Adipocyte (in vitro differentiated cells): ENCODE measurements at regions not wholly inside any gene's neighbourhood (a gene's known extent, or its start where the extent isn't known, plus 50 kb on each side); places are given as distances from the start of the nearest gene placed in this dataset.

Experiments
- DNase-seq: peaks from one replicate; pipeline ENCODE4 v3.0.0-alpha.2; 2015; ENCODE audit warnings: low read depth
- H3K27me3 ChIP-seq: replicated peaks from 2 replicates; pipeline ENCODE4 v1.7.0; 2013; ENCODE audit warnings: mild to moderate bottlenecking, low read length, moderate library complexity; ENCODE audit not compliant: control insufficient read depth, insufficient read depth
- H3K36me3 ChIP-seq: 2 replicates; pipeline ENCODE4 v1.7.0; 2013; ENCODE audit warnings: low read length, mild to moderate bottlenecking, moderate library complexity; ENCODE audit not compliant: control insufficient read depth, insufficient read depth, severe bottlenecking
- H3K4me1 ChIP-seq: 2 replicates; pipeline ENCODE4 v1.7.0; 2013; ENCODE audit warnings: mild to moderate bottlenecking, low read length, moderate library complexity; ENCODE audit not compliant: control insufficient read depth, insufficient read depth
- H3K4me3 ChIP-seq: 2 replicates; pipeline ENCODE4 v1.7.0; 2013; ENCODE audit warnings: mild to moderate bottlenecking, low read length, moderate library complexity
- H3K9ac ChIP-seq: 2 replicates; pipeline ENCODE4 v1.7.0; 2013; ENCODE audit warnings: mild to moderate bottlenecking, low read length, moderate library complexity
- H3K9me3 ChIP-seq: 2 replicates; pipeline ENCODE4 v1.7.0; 2013; ENCODE audit warnings: mild to moderate bottlenecking, low read length, moderate library complexity; ENCODE audit not compliant: control insufficient read depth

DNA sequence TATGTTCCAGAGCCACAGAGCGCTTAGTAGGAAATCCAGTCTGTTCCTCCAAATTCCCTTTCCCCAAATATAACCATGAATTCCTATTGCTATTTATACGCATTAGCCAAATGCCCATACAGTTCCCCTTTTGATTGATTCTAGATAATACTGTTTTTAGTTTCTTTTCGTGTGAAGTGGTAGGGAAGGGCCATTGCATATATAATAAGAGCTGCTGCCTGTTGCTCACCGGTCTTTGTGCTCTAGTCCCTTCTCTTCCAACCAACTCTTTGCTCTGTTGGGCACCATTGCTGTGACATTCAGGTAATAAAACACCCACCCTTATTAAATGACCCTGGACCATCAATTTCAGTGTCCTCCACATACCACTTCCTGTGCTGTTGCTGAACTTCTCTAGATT is 379.9 kb upstream of the KCNMB2 start:
- no peaks in the 10 kb centered on the region for H3K9me3 ChIP-seq

DNA sequence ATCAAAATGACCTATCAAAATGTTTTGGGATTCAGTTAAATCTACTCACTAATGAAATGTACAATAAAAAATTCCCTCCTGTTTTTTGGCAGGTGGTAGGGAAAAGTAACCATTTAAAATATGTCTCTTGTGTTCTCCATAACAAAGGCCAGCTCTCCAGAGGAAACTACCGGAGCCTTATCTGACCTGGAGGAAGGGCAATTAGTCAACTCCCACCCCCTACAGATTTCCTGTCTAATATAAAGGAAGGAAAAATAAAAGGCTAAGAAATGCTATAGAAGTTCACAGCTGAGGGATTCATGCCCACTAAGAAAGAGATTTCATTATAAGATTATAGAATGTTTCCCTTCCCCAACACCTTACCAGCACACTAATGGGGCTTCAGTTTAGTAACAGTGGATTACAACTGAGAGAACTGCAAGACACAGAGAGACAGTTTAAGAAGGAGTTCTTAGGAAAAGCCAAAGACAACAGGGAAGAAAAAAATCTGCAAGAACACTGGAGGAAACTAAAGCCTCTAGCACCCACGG is 376.5 kb upstream of the KCNMB2 start:
- Histone ChIP-seq H3K9ac (no peak overlapping the region), H3K9me3 (no peaks in the 10 kb centered on the region), H3K36me3 (no peaks in the 10 kb centered on the region), H3K27me3 (no peaks in the 10 kb centered on the region), H3K4me1 (no peaks in the 10 kb centered on the region), H3K4me3 (no peak overlapping the region)
- no peak for DNase-seq

More for the DNA sequence above, 379.9 kb upstream of the KCNMB2 start:
- Histone ChIP-seq H3K9ac (no peak overlapping the region), H3K4me1 (no peaks in the 10 kb centered on the region), H3K27me3 (no peaks in the 10 kb centered on the region), H3K36me3 (no peaks in the 10 kb centered on the region), H3K4me3 (no peak overlapping the region)
- no peak for DNase-seq

DNA sequence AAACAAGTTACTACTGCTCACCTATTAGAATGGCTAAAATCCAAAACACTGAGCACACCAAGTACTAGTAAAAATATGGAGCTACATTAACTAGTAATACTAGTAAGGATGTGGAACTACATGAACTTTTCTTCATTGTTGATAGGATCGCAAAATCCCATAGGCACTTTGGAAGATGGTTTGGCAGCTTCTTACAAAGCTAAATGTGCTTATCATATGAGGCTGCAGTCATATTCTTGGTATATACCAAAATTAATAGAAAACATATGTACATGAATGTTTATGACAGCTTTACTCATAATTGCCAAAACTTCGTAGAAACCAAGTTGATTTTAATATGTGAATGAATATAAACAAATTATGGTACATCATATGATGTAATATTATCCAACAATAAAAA is 366.8 kb upstream of the KCNMB2 start:
- no peak for DNase-seq
- H3K4me3 ChIP-seq: no peak overlapping the region
- H3K4me1 ChIP-seq: peaks cover 18% of the 10 kb centered on the region
- H3K9me3 ChIP-seq: no peaks in the 10 kb centered on the region
- no peaks in the 10 kb centered on the region for H3K27me3 ChIP-seq
- H3K36me3 ChIP-seq: no peaks in the 10 kb centered on the region
- H3K9ac ChIP-seq: no peak overlapping the region

DNA sequence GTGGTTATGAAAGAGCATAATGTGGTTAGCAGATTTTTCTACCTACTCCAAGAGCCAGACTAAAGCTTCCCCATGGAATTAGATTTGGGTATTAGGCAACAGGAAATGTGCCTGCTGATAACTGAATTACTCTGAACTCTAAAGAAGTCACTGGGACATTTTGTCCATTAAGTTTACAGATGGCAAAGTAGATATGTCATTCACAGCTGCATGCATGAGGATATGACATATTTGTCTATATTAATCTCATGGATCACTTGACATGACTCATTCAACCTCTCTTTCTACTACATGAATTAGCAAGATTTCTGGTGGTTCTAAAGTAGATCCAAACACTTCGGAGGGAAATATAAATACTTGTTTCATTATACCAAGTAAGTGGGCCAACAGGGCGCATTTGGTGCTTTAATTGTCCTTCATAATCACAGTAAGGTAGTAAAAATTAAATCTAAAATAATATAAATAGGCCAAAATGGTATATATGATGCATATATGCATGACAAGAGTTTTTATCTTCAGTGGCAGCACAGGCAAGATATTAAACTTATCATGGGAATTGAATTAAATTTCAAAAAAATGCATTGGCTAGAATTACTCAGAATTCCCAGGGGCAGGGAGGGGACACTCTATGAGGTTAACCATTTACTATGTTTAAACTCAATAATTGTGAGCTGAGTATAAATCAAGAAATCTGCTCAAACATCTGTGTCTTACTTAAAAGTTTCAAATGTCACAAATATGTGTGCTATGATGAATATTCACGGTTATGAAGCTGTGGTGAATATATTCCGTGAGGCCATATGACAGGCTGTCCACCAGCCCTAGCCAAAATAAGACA is 365.3 kb upstream of the KCNMB2 start:
- H3K27me3 ChIP-seq: no peaks in the 10 kb centered on the region
- no peak overlapping the region for H3K9ac ChIP-seq
- peak; percentile 94 for DNase-seq
- no peaks in the 10 kb centered on the region for H3K9me3 ChIP-seq
- H3K36me3 ChIP-seq: no peaks in the 10 kb centered on the region
- H3K4me1 ChIP-seq: peaks cover 18% of the 10 kb centered on the region
- H3K4me3 ChIP-seq: no peak overlapping the region

DNA sequence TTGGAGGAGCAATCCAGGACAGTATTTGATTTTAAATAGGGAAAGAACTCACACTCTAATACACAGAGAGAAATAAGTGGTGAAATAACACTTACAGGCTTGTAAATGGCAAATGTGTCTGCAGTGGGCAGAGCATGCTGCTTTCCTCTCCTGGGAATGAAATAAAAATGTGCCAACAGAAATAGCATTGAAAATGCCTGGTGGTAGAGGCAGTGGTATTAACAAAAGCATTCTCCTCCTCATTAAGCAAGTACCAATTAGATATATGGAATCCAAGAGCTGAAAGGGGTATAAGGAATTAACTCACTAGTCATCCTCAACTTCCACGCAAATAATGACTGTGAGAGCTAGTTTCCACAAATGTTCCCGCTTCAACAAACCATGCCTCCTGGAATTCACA is 364.1 kb upstream of the KCNMB2 start:
- H3K36me3 ChIP-seq: no peaks in the 10 kb centered on the region
- peak; percentile 53 for DNase-seq
- no peaks in the 10 kb centered on the region for H3K27me3 ChIP-seq
- H3K4me3 ChIP-seq: no peak overlapping the region
- H3K9ac ChIP-seq: no peak overlapping the region
- H3K9me3 ChIP-seq: no peaks in the 10 kb centered on the region
- H3K4me1 ChIP-seq: peaks cover 18% of the 10 kb centered on the region

DNA sequence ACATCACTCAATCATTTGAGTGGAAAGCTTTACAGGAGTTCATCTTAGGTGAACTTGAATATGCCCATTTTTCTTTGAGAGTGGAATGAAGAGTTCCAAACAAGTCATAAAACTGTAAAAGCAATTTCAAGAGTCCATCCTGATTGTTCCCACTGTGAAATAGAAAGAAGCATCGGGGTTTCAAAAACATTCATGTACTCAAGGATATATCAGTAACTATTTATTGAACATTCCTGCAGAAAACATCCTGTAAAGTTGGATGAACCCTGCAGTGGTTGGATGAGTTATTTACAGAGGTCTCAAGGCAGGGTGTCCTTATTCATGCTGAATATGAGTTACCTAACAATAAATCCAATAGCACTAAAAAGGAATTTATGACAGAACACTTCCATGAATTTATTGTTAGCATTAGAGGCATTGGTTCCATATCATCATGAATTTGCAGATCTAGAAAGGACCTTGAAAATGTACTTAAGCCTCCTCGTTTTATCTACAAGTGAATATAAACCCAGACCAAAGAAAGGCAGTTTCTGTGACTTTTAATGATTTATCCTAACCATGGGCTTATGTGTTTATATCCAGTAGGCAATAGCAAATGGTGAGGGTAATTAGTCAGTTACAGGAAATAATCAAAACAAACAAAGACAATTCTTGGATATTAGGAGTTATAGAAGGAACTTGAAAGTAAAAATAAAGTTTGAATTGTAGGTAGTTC is 361.9 kb upstream of the KCNMB2 start:
- peaks cover 18% of the 10 kb centered on the region for H3K4me1 ChIP-seq
- H3K9ac ChIP-seq: no peak overlapping the region
- H3K9me3 ChIP-seq: no peaks in the 10 kb centered on the region
- no peaks in the 10 kb centered on the region for H3K27me3 ChIP-seq
- DNase-seq: no peak
- H3K4me3 ChIP-seq: no peak overlapping the region
- no peaks in the 10 kb centered on the region for H3K36me3 ChIP-seq

DNA sequence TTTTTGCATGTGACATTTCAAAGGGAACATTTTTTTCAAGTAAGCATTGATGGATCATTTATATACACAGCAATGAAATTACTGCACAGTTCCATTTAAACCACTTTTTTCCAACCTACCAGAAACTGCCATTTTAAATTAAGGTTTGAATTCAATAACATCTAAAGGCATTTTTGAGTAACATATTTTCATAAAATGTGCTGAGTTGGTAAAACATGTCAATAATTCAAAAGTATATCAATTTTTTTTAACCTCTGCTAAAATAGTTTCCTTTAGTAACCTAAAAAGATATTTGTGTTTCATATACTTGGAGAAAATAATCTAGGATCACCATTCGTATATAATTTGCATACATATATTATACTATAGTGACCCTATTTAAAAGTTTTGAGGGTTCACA is 355.1 kb upstream of the KCNMB2 start:
- no peak for DNase-seq
- H3K36me3 ChIP-seq: no peaks in the 10 kb centered on the region
- H3K9ac ChIP-seq: no peak overlapping the region
- H3K27me3 ChIP-seq: no peaks in the 10 kb centered on the region
- no peak overlapping the region for H3K4me3 ChIP-seq
- H3K4me1 ChIP-seq: no peaks in the 10 kb centered on the region
- no peaks in the 10 kb centered on the region for H3K9me3 ChIP-seq

DNA sequence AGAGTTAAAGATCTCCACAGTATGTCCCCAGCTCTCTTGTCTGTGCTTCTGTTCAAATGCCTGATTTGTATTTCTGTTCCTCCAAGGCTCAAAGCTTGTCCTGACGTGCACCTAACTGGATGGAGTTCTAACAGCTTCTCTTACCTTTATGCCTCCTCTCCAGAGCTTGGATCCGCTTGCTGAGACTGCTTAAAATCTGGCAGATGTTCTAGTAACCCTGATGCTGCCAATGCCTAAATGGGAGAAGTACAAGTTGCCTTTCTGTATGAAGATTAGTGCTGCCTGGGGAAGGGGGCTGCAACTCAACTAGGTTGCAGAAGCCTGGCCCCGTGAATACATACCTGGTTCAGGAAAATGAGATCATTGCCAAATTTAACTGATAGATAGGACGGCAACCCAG is 354.5 kb upstream of the KCNMB2 start:
- no peaks in the 10 kb centered on the region for H3K36me3 ChIP-seq
- no peak for DNase-seq

DNA sequence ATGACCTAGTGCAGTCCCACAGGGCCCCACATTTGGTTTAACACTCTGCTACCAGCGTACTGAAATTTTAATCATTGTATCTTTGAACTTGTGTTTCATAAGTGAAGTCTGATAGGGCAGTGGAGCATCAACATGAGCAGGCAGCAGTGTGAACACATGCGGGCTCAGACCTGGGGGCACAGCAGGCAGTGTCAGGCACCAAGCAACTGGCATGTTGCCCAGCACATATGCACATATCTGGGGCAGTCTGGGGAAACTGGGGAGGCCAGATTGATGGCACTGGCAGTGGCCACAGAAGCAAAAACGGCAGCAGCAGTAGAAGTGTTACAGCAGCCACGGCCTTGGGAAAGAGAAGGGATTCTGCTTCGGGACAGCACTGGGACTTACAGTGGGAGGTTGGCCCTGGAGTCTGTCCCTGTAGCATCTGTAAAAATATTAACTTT is 353.9 kb upstream of the KCNMB2 start:
- DNase-seq: no peak
- H3K4me1 ChIP-seq: no peaks in the 10 kb centered on the region

More for the DNA sequence above, 354.5 kb upstream of the KCNMB2 start:
- no peak overlapping the region for H3K4me3 ChIP-seq
- no peaks in the 10 kb centered on the region for H3K4me1 ChIP-seq
- H3K9ac ChIP-seq: no peak overlapping the region
- H3K9me3 ChIP-seq: no peaks in the 10 kb centered on the region
- H3K27me3 ChIP-seq: no peaks in the 10 kb centered on the region

DNA sequence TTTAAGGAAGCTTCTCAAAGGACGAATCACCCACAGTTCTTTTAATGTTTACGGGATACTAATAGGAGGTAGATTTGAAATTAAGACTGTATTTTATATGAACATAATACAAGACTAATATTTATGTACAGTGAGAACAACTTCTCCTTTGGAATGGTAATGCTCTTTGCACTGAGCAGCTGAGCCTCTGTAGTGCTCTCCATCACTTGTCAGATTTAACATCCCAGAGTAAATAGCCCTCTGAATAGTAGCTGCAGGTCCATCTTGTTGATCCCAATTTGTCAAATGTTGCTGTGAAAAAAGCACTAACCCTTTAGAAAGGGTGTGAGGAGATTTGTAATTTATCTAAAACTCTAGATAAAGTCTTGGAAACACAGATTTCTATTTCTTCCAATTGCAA is 351.4 kb upstream of the KCNMB2 start:
- H3K36me3 ChIP-seq: no peaks in the 10 kb centered on the region
- DNase-seq: no peak
- no peak overlapping the region for H3K4me3 ChIP-seq
- no peaks in the 10 kb centered on the region for H3K9me3 ChIP-seq
- H3K27me3 ChIP-seq: no peaks in the 10 kb centered on the region
- H3K9ac ChIP-seq: no peak overlapping the region
- no peaks in the 10 kb centered on the region for H3K4me1 ChIP-seq

More for the DNA sequence above, 353.9 kb upstream of the KCNMB2 start:
- no peaks in the 10 kb centered on the region for H3K36me3 ChIP-seq
- no peaks in the 10 kb centered on the region for H3K9me3 ChIP-seq
- H3K27me3 ChIP-seq: no peaks in the 10 kb centered on the region
- H3K4me3 ChIP-seq: no peak overlapping the region
- no peak overlapping the region for H3K9ac ChIP-seq

DNA sequence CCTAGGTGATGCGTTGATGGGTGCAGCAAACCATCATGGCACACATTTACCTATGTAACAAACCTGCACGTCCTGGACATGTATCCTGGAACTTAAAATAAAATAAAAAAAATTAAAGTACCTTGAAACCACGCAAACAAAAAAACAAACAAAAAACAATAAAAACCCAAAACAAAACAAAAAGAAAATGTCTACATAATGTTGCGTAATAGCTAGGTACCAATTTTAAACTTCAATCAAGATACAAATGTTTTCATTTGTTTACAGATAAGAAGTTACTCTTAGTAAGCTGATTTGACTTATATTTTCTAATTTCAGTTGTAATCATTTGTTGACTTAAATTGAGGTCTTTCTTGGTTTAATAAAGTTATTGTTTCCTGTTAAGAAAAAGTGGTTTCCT is 349.6 kb upstream of the KCNMB2 start:
- DNase-seq: no peak
- Histone ChIP-seq H3K4me3 (no peak overlapping the region), H3K4me1 (no peaks in the 10 kb centered on the region), H3K27me3 (no peaks in the 10 kb centered on the region), H3K9ac (no peak overlapping the region), H3K9me3 (no peaks in the 10 kb centered on the region), H3K36me3 (no peaks in the 10 kb centered on the region)
